Astrocyte of the cerebellum (primary cell): ENCODE measurements at regions not wholly inside any gene's neighbourhood (a gene's known extent, or its start where the extent isn't known, plus 50 kb on each side); places are given as distances from the start of the nearest gene placed in this dataset.
"Not testable (repeated sequence)": the region's sequence is repeated elsewhere in the genome, so short reads cannot be mapped to it uniquely, and the experiment has no call there.

Source experiments
- DNase-seq: peaks from one replicate; pipeline ENCODE4 v3.0.0-alpha.2; 2011; ENCODE audit warnings: low read depth
- H3K4me3 ChIP-seq: 2 replicates; pipeline ENCODE4 v1.5.1; 2011; ENCODE audit warnings: mild to moderate bottlenecking, low read depth, low read length, moderate library complexity
- CTCF ChIP-seq: IDR thresholded peaks from 2 replicates; pipeline ENCODE4 v1.5.1; 2012; ENCODE audit warnings: low read length, low read depth, moderate library complexity, mild to moderate bottlenecking; ENCODE audit errors: missing control alignments
- in situ Hi-C: cut with HindIII; loops from 2 replicates; pipeline ENCODE4 v1.10.0; 2017; ENCODE audit warnings: low sequenced_read_pairs

GRCh38 chr6:22755605-22756004 is 186.2 kb downstream of the HDGFL1 start:
- no peak overlapping the region for H3K4me3 ChIP-seq
- in situ Hi-C loops = no loop called here
- no peak for DNase-seq
- no peak for TF ChIP-seq CTCF

DNA sequence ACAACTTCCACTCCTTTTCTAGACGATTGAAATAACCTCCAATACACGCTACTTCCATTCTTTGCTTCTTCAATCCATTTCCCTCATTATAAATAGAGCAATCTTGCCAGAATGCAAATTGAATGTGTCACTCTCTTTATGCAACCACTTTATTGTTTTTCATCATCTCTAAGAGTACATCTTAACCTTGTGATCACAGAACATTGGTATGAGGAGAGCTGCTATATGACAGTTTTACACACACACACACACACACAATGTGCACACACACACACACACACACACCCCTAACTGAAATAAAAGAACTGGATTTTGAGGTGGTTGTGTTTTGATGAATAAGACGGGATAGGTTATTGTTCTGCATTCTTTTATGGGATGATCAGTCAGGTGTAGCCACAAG is 187.0 kb downstream of the HDGFL1 start:
- DNase-seq = no peak
- H3K4me3 ChIP-seq = no peak overlapping the region
- no peak for TF ChIP-seq CTCF
- in situ Hi-C loops = no loop called here

GRCh38 chr6:22764496-22764895 is 195.1 kb downstream of the HDGFL1 start:
- no peak for TF ChIP-seq CTCF
- DNase-seq = no peak
- H3K4me3 ChIP-seq = no peak overlapping the region
- in situ Hi-C loops = no loop called here

- peak; percentile 22 for DNase-seq
- TF ChIP-seq CTCF = no peak
Observed at GRCh38 chr6:22765015-22765414, 195.6 kb downstream of the HDGFL1 start.

DNA sequence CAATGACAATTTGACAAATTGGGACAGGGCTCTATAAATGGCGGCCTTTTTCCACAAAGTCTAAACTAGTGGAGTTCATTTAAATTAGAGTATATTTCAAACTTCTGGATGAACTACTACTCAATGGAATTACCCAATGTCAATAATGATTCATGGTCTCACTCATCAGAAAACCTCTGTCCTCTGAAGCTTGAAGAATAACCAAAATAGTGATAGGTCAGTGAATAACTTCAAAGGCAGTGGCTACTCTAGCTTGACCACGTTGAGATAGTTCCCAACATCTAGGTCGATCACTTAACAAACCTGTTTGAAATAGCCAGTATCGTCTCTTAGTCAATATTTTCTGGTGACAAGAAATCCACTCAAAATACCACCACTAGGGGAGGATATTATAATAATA is 197.6 kb downstream of the HDGFL1 start:
- H3K4me3 ChIP-seq = no peak overlapping the region
- no peak for DNase-seq
- no peak for TF ChIP-seq CTCF
- in situ Hi-C loops = no loop called here

More at GRCh38 chr6:22765015-22765414, 195.6 kb downstream of the HDGFL1 start:
- H3K4me3 ChIP-seq = no peak overlapping the region
- in situ Hi-C loops = no loop called here

DNA sequence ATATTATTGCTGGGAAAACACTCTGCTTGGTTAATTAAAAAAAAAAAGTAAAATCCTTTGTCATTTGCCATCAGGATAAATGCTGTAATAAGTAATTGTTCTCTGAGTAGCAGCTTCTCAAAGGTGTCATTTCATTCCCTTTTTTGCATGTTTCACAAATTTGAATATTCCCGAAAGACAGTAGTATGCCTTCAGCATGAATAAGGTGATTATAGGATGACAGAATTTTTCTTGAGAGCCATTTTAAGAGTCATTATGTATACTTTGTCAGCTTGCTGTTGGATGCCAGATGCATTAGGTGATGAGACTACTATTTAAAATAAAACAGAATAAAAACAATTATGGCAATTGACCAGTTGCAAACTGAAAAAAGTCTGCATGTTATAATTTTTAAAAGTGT is 200.7 kb downstream of the HDGFL1 start:
- TF ChIP-seq CTCF = no peak
- H3K4me3 ChIP-seq = no peak overlapping the region
- in situ Hi-C loops = no loop called here
- no peak for DNase-seq

- no peak overlapping the region for H3K4me3 ChIP-seq
- TF ChIP-seq CTCF = no peak
- in situ Hi-C loops = no loop called here
- DNase-seq = no peak
Observed at GRCh38 chr6:22774129-22774528, 204.8 kb downstream of the HDGFL1 start.

DNA sequence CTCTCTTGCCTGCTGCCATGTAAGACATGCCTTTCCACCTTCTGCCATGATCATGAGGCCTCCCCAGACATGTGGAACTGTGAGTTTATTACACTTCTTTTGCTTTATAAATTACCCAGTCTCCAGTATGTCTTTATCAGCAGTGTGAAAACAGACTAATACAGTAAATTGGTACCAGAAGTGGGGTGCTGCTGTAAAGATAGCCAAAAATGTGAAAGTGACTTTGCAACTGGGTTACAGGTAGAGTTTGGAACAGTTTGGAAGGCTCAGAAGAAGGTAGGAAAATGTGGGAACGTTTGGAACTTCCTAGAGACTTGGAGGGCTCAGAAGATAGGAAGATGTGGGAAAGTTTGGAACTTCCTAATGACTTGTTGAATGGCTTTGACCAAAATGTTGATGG is 209.1 kb downstream of the HDGFL1 start:
- H3K4me3 ChIP-seq, in situ Hi-C loops, DNase-seq: not testable (repeated sequence)
